ENCODE measurements at regions not wholly inside any gene's neighbourhood (a gene's known extent, or its start where the extent isn't known, plus 50 kb on each side); places are given as distances from the start of the nearest gene placed in this dataset.
"Not testable (repeated sequence)": the region's sequence is repeated elsewhere in the genome, so short reads cannot be mapped to it uniquely, and the experiment has no call there.

GRCh38 chr20:6662309-6662708 lies 105.2 kb upstream of the BMP2 start:
- no peak overlapping the region for H3K4me3 ChIP-seq (ENCODE audit: low read depth in 1 of 2, low read length in 2 of 2)
- ATAC-seq (ENCODE audit: insufficient read depth, low read depth) = no peak
- TF ChIP-seq EZH2 (IDR thresholded peaks at IDR 0.05; ENCODE audit: borderline replicate concordance, low read depth, low read length, severe bottlenecking) (no peak), CTCF (IDR thresholded peaks at IDR 0.05; ENCODE audit: borderline replicate concordance, extremely low read depth, low read length, poor library complexity, severe bottlenecking) (no peak)

DNA sequence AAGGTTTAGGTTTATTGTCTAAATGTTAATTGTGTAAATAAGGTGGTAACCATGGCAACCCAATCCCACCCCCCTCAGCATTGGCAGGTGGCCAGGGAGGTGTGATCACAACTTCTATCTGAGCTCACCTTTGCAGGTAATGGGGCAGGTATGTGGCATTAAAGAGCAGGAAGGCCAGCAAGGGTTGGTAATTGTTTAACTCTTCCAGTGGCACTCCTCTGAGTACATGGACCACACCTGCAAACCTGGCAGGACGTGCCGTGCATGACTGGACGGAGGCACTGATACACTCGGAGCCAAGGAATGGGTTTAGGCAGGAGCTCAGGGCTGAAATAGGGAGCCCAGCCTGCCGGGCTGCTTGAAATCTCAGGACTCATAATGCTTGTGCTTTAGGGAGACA lies 107.0 kb upstream of the BMP2 start:
- no peaks in the 10 kb centered on the region for H3K79me2 ChIP-seq (ENCODE audit: insufficient read depth, low read length)
- H3K27me3 ChIP-seq (ENCODE audit: insufficient read depth, low read length, poor library complexity) = no peaks in the 10 kb centered on the region
- H2AFZ ChIP-seq (ENCODE audit: low read depth, low read length) = no peak overlapping the region
- no peaks in the 10 kb centered on the region for H3K9me3 ChIP-seq (ENCODE audit: insufficient read depth, low read length, severe bottlenecking)
- no peaks in the 10 kb centered on the region for H4K20me1 ChIP-seq (ENCODE audit: insufficient read depth, low read length)
- H3K9ac ChIP-seq (ENCODE audit: low read depth, low read length) = no peak overlapping the region
- H3K4me1 ChIP-seq (ENCODE audit: insufficient read depth, low read length) = no peaks in the 10 kb centered on the region
- ATAC-seq (ENCODE audit: insufficient read depth, low read depth) (no peak), DNase-seq (no peak)
- TF ChIP-seq EZH2 (IDR thresholded peaks at IDR 0.05; ENCODE audit: borderline replicate concordance, low read depth, low read length, severe bottlenecking) = no peak
- no peak overlapping the region for H3K4me2 ChIP-seq (ENCODE audit: insufficient read depth, low read length)
- H3K36me3 ChIP-seq (ENCODE audit: insufficient read depth, low read length) = no peaks in the 10 kb centered on the region
- H3K4me3 ChIP-seq (ENCODE audit: low read depth in 1 of 2, low read length in 2 of 2) = no peak overlapping the region
- H3K27ac ChIP-seq (ENCODE audit: low read length) = no peak overlapping the region

More at GRCh38 chr20:6662309-6662708, 105.2 kb upstream of the BMP2 start:
- Histone ChIP-seq H3K4me1 (ENCODE audit: insufficient read depth, low read length) (no peaks in the 10 kb centered on the region), H3K9me3 (ENCODE audit: insufficient read depth, low read length, severe bottlenecking) (no peaks in the 10 kb centered on the region), H3K36me3 (ENCODE audit: insufficient read depth, low read length) (no peaks in the 10 kb centered on the region), H3K4me2 (ENCODE audit: insufficient read depth, low read length) (no peak overlapping the region), H3K79me2 (ENCODE audit: insufficient read depth, low read length) (no peaks in the 10 kb centered on the region), H2AFZ (ENCODE audit: low read depth, low read length) (no peak overlapping the region), H4K20me1 (ENCODE audit: insufficient read depth, low read length) (no peaks in the 10 kb centered on the region), H3K27me3 (ENCODE audit: insufficient read depth, low read length, poor library complexity) (no peaks in the 10 kb centered on the region), H3K9ac (ENCODE audit: low read depth, low read length) (no peak overlapping the region), H3K27ac (ENCODE audit: low read length) (no peak overlapping the region)
- DNase-seq = no peak

DNA sequence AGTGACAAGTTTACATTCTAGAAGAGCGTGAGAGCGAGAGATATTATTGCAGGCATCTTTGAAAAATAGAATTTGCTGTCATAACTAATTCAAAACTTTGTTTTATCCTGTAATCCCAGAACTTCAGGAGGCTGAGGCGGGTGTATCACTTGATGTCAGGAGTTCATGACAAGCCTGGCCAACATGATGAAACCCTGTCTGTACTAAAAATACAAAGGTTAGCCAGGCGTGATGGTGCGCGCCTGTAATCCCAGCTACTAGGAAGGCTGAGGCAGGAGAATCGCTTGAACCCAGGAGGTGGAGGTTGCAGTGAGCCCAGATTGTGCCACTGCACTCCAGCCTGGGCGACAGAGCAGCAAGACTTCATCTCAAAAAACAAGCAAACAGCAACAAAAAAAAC lies 108.6 kb upstream of the BMP2 start:
- not testable (repeated sequence) for H3K36me3 ChIP-seq (ENCODE audit: insufficient read depth, low read length); H3K27ac ChIP-seq (ENCODE audit: low read length); ATAC-seq (ENCODE audit: insufficient read depth, low read depth); DNase-seq; H3K9ac ChIP-seq (ENCODE audit: low read depth, low read length); H4K20me1 ChIP-seq (ENCODE audit: insufficient read depth, low read length); H3K79me2 ChIP-seq (ENCODE audit: insufficient read depth, low read length); H3K4me3 ChIP-seq (ENCODE audit: low read depth in 1 of 2, low read length in 2 of 2); H3K4me1 ChIP-seq (ENCODE audit: insufficient read depth, low read length); H3K27me3 ChIP-seq (ENCODE audit: insufficient read depth, low read length, poor library complexity); H3K4me2 ChIP-seq (ENCODE audit: insufficient read depth, low read length); H3K9me3 ChIP-seq (ENCODE audit: insufficient read depth, low read length, severe bottlenecking); H2AFZ ChIP-seq (ENCODE audit: low read depth, low read length)

GRCh38 chr20:6657904-6658303 lies 109.6 kb upstream of the BMP2 start:
- no peak overlapping the region for H3K27ac ChIP-seq (ENCODE audit: low read length)
- H3K9me3 ChIP-seq (ENCODE audit: insufficient read depth, low read length, severe bottlenecking) = no peaks in the 10 kb centered on the region
- no peak overlapping the region for H3K4me2 ChIP-seq (ENCODE audit: insufficient read depth, low read length)
- no peaks in the 10 kb centered on the region for H3K27me3 ChIP-seq (ENCODE audit: insufficient read depth, low read length, poor library complexity)
- H3K4me3 ChIP-seq (ENCODE audit: low read depth in 1 of 2, low read length in 2 of 2) = no peak overlapping the region
- no peaks in the 10 kb centered on the region for H3K36me3 ChIP-seq (ENCODE audit: insufficient read depth, low read length)
- no peaks in the 10 kb centered on the region for H3K4me1 ChIP-seq (ENCODE audit: insufficient read depth, low read length)
- no peak overlapping the region for H3K9ac ChIP-seq (ENCODE audit: low read depth, low read length)
- no peak overlapping the region for H2AFZ ChIP-seq (ENCODE audit: low read depth, low read length)
- H3K79me2 ChIP-seq (ENCODE audit: insufficient read depth, low read length) = no peaks in the 10 kb centered on the region
- ATAC-seq (ENCODE audit: insufficient read depth, low read depth) = no peak
- DNase-seq = no peak
- no peaks in the 10 kb centered on the region for H4K20me1 ChIP-seq (ENCODE audit: insufficient read depth, low read length)
- TF ChIP-seq CTCF (IDR thresholded peaks at IDR 0.05; ENCODE audit: borderline replicate concordance, extremely low read depth, low read length, poor library complexity, severe bottlenecking) (no peak), EZH2 (IDR thresholded peaks at IDR 0.05; ENCODE audit: borderline replicate concordance, low read depth, low read length, severe bottlenecking) (no peak)

Data from DND-41 (cell line).